Esophagus squamous epithelium (tissue), 5 donors: ENCODE measurements at regions not wholly inside any gene's neighbourhood (a gene's known extent, or its start where the extent isn't known, plus 50 kb on each side); places are given as distances from the start of the nearest gene placed in this dataset.
A peak's percentile ranks its signal among the peaks of the same experiment; 100 is the strongest.

ENCODE experiments used
- DNase-seq: peaks from one replicate; lab custom pipeline; 2025; lab: John Stamatoyannopoulos, UW
- H3K27ac ChIP-seq, 4 donors: fragments of 200-600 bp; sonication (generic); one replicate each; pipeline ENCODE4 v1.5.1; 2016 to 2019; ENCODE audit warnings: mild to moderate bottlenecking in 1 of 4
- H3K27me3 ChIP-seq, 4 donors: fragments of 200-600 bp; sonication (generic); 1 replicate in 3 of 4; 2 replicates in 1 of 4; pipeline versions ENCODE4 v1.5.1 to v1.6.0; 2017 to 2021; ENCODE audit warnings: antibody characterized with exemption in 1 of 4
- H3K36me3 ChIP-seq, 3 donors: fragments of 200-600 bp; sonication (generic); one replicate each; pipeline ENCODE4 v1.5.1; 2016 to 2019
- H3K4me1 ChIP-seq, 3 donors: fragments of 200-600 bp; sonication (generic); one replicate each; pipeline ENCODE4 v1.5.1; 2017 to 2019
- H3K4me3 ChIP-seq, 4 donors: fragments of 200-600 bp; sonication (generic); 1 replicate in 3 of 4; 2 replicates in 1 of 4; pipeline ENCODE4 v1.5.1; 2016 to 2019; ENCODE audit warnings: mild to moderate bottlenecking in 2 of 4, moderate library complexity in 1 of 4
- H3K9me3 ChIP-seq, 3 donors: fragments of 200-600 bp; sonication (generic); one replicate each; pipeline ENCODE4 v1.5.1; 2016 to 2019
- POLR2A ChIP-seq, 4 donors: fragments of 450-650 bp; IDR thresholded peaks; one replicate each; pipeline ENCODE4 v1.6.1; 2017; ENCODE audit warnings: antibody characterized with exemption in 4 of 4, mild to moderate bottlenecking in 4 of 4, moderate library complexity in 3 of 4
- WGBS, 2 donors: methylation state at CpG; one replicate each; pipeline ENCODE4 v1.1.5; 2018; 5-methylcytosine and 5-hydroxymethylcytosine counted together
- intact Hi-C: fragments of 100-400 bp; cut with DNase I; formaldehyde crosslinking; loops from one replicate; pipeline ENCODE4 v1.15.0; 2022
- TF ChIP-seq, protein P1 (sequence below), 6 experiments: fragments of 450-650 bp in 4 of 6; fragments of 200-600 bp in 2 of 6; sonication (generic) in 2 of 6; IDR thresholded peaks; one replicate each; pipeline ENCODE4 v1.5.1; 2016 to 2019; ENCODE audit warnings: antibody characterized with exemption in 6 of 6, mild to moderate bottlenecking in 4 of 6, moderate library complexity in 4 of 6
- donor health status: DM: yes; HTN: yes; CAD: no.

DNA sequence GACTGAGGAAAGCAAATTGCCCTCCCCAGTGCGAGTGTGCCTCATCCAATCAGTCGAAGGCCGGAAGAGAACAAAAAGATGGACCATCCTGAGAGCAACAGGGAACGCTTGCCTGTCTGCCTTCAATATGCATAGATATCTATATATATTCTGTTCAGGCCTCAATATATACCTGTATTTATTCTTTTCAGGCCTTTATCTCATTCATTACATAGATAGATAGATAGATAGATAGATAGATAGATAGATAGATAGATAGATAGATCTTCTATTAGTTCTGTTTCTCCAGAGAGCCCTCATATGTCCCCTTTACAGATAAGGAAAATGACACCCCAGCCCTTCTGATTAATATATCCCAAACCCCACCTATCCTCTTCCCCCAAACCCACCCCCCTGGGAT lies 55.1 kb upstream of the LMO2 start:
- intact Hi-C loops = no loop called here
- WGBS, 2 donors = 72% methylated on average over 4 of the region's 4 CpGs
- H3K4me1 ChIP-seq = peaks cover 0 to 19% (median 1%) of the 10 kb centered on the region in 3 donors
- H3K27ac ChIP-seq = no peak overlapping the region
- H3K27me3 ChIP-seq = no peaks in the 10 kb centered on the region
- no peaks in the 10 kb centered on the region for H3K9me3 ChIP-seq
- H3K36me3 ChIP-seq = no peaks in the 10 kb centered on the region
- DNase-seq = no peak
- no peak for TF ChIP-seq POLR2A (IDR thresholded peaks at IDR 0.05)
- TF ChIP-seq, protein P1, sequence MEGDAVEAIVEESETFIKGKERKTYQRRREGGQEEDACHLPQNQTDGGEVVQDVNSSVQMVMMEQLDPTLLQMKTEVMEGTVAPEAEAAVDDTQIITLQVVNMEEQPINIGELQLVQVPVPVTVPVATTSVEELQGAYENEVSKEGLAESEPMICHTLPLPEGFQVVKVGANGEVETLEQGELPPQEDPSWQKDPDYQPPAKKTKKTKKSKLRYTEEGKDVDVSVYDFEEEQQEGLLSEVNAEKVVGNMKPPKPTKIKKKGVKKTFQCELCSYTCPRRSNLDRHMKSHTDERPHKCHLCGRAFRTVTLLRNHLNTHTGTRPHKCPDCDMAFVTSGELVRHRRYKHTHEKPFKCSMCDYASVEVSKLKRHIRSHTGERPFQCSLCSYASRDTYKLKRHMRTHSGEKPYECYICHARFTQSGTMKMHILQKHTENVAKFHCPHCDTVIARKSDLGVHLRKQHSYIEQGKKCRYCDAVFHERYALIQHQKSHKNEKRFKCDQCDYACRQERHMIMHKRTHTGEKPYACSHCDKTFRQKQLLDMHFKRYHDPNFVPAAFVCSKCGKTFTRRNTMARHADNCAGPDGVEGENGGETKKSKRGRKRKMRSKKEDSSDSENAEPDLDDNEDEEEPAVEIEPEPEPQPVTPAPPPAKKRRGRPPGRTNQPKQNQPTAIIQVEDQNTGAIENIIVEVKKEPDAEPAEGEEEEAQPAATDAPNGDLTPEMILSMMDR (IDR thresholded peaks at IDR 0.05) = no peak
- H3K4me3 ChIP-seq = no peak overlapping the region

DNA sequence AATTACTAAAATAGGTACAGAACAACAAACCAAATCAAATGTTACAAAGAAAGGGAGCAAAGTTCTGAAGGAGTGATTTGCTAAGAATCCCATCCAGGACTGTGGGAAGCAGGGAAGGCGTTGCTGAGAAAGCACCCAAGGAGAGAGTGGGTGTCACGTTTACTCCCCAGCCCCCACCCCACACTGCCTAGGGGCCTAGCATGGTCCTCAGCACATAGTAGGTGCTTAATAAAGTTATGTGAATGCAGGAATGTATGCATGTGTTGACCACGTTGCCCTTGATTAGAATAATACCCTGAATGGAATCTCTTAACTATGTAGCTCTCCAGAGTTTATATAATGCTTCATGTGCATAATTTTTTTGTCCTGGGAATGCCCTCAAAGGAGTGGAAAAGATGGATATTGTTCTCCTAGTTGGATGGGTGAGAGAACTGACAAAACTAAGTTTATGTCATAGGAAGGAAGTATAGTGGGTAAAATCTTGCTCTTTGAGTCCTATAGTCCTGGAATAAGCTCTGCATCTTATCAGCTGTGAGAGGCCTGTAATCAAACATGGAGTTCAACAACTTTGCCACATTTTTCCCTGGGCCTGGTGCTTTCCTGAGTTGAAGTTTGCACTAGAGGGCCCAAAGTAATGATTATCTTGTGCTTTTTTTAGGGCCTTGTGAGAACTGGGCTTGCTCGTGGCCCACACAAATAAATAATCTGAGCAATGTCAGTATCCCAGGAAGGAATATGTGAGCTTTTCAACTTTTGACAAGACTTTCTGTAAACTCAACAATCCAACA lies 53.8 kb upstream of the LMO2 start:
- 73 to 89% methylated on average over 4 of the region's 4 CpGs for WGBS, 2 donors

DNA sequence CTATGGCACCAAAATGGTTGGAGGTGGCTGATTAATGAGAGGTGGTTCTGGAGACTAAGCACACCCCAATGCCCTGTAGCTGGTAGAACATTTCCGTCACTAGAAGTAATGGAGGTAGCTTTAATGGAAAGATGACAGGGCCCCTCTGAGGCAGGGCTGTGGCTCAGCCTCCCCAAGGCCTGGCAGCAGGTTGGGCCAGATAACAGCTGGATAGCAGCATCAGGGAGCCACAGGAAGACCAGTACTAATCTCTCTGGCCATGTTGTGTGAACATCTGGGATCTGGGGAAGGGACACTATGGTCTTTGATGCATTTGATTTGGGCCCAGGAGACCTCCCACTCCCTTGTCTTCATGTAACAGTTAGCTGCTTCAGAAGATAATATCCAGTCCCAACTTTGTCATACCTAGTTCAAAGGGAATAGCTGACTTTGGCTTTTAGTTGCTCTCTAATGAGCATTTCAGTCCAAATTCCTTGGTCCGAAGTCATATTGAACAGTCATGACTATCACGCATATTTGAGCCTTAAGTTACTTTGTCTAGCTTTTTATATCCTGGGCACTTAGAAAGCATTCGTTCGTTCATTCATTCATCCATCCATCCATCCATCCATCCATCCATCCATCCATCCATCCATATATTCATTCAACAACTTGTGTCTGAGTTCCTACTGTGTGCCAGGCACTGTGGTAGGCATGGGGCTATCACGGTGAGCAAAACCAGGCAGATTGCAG lies 53.0 kb upstream of the LMO2 start:
- TF ChIP-seq POLR2A (IDR thresholded peaks at IDR 0.05) = no peak
- TF ChIP-seq, protein P1 (IDR thresholded peaks at IDR 0.05) = no peak
- H3K4me3 ChIP-seq = no peak overlapping the region
- no peaks in the 10 kb centered on the region for H3K27me3 ChIP-seq
- H3K9me3 ChIP-seq = no peaks in the 10 kb centered on the region
- DNase-seq = no peak
- WGBS, 2 donors = 86 to 98% methylated on average over 6 of the region's 6 CpGs
- peaks cover 0 to 36% (median 7%) of the 10 kb centered on the region in 3 donors for H3K4me1 ChIP-seq
- intact Hi-C loops = no loop called here
- no peaks in the 10 kb centered on the region for H3K36me3 ChIP-seq
- H3K27ac ChIP-seq = no peak overlapping the region

More for the DNA sequence above, 53.8 kb upstream of the LMO2 start:
- Histone ChIP-seq H3K4me1 (peaks cover 0 to 31% (median 7%) of the 10 kb centered on the region in 3 donors), H3K9me3 (no peaks in the 10 kb centered on the region), H3K4me3 (no peak overlapping the region), H3K36me3 (no peaks in the 10 kb centered on the region), H3K27ac (no peak overlapping the region), H3K27me3 (no peaks in the 10 kb centered on the region)
- intact Hi-C loops = no loop called here
- no peak for DNase-seq
- no peak for TF ChIP-seq POLR2A (IDR thresholded peaks at IDR 0.05)
- TF ChIP-seq, protein P1 (IDR thresholded peaks at IDR 0.05) = no peak

DNA sequence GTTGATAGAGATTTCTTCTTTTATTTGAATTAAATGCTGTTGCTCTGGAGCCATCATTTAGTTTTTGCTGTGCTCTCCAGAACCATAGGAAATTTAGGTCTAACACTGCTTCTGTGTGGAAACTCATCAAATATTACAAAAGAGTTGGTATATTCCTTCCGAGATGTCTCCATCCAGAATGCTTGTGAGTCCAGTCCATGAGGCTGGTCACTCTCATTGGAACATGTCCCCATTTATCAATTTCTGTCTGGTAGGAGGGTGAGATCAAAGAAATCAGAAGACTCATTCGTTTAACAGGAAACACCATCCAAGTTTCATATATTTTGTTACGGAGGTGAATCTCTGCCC lies 52.4 kb upstream of the LMO2 start:
- Histone ChIP-seq H3K4me1 (peaks cover 0 to 36% (median 7%) of the 10 kb centered on the region in 3 donors), H3K4me3 (no peak overlapping the region), H3K9me3 (no peaks in the 10 kb centered on the region), H3K36me3 (no peaks in the 10 kb centered on the region), H3K27ac (no peak overlapping the region), H3K27me3 (no peaks in the 10 kb centered on the region)
- 96 to 100% methylated on average over 3 of the region's 3 CpGs for WGBS, 2 donors
- no peak for DNase-seq
- intact Hi-C loops = no loop called here
- TF ChIP-seq, protein P1 (IDR thresholded peaks at IDR 0.05) = no peak
- no peak for TF ChIP-seq POLR2A (IDR thresholded peaks at IDR 0.05)

DNA sequence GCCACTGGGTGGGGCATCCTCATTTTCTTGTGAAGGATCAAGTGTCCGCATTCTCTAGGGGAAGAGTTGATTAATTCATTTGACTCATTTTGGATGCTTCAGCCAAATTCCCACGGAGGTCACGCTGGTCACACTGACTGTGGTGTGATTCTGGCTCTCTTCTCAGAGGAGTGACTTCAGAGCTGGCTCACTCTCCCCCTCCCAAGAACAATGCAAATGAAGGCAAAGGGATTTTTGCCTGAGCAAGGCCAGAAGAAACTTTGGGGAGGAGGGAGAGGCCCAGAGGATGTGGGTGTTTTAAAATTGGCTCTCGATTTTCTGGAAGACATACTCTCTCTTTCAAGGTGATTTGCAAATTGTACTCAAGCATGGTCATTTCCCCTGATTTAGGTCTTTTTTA lies 51.1 kb upstream of the LMO2 start:
- Histone ChIP-seq H3K36me3 (no peaks in the 10 kb centered on the region), H3K9me3 (no peaks in the 10 kb centered on the region), H3K4me1 (peaks cover 0 to 40% (median 7%) of the 10 kb centered on the region in 3 donors), H3K27me3 (no peaks in the 10 kb centered on the region), H3K4me3 (no peak overlapping the region), H3K27ac (peak overlapping the region in 1 of 4 donors; percentile 48)
- DNase-seq = no peak
- TF ChIP-seq, protein P1 (IDR thresholded peaks at IDR 0.05) = no peak
- no peak for TF ChIP-seq POLR2A (IDR thresholded peaks at IDR 0.05)
- intact Hi-C loops = no loop called here
- 12 to 14% methylated on average over 4 of the region's 4 CpGs for WGBS, 2 donors
